Adrenal gland (tissue), 9 donors: ENCODE measurements at regions not wholly inside any gene's neighbourhood (a gene's known extent, or its start where the extent isn't known, plus 50 kb on each side); places are given as distances from the start of the nearest gene placed in this dataset.

Experiments
- DNase-seq, 7 donors: peaks; one replicate each; pipeline ENCODE4 v3.0.0-alpha.2; 2019 to 2020
- H3K27ac ChIP-seq, 5 donors: fragments of 200-600 bp; sonication (generic) in 4 of 5; 1 replicate in 3 of 5; 2 replicates in 2 of 5; pipeline versions ENCODE4 v1.5.1 to v1.8.0; 2016 to 2020; ENCODE audit warnings: mild to moderate bottlenecking in 1 of 5
- H3K27me3 ChIP-seq: fragments of 200-600 bp; 2 replicates; pipeline ENCODE4 v1.8.0; 2021
- H3K36me3 ChIP-seq, 2 donors: fragments of 200-600 bp; replicated peaks in 1 of 2; 1 replicate in 1 of 2; 2 replicates in 1 of 2; pipeline versions ENCODE4 v1.5.1 to v1.8.0; 2018 to 2022
- H3K4me1 ChIP-seq, 2 donors: fragments of 200-600 bp; replicated peaks in 1 of 2; 1 replicate in 1 of 2; 2 replicates in 1 of 2; pipeline versions ENCODE4 v1.5.1 to v1.8.0; 2018 to 2021
- H3K4me3 ChIP-seq, 4 donors: fragments of 200-600 bp; sonication (generic) in 3 of 4; one replicate each; pipeline ENCODE4 v1.5.1; 2016 to 2018
- H3K9me3 ChIP-seq, 3 donors: fragments of 200-600 bp; sonication (generic) in 1 of 3; replicated peaks in 1 of 3; 1 replicate in 2 of 3; 2 replicates in 1 of 3; pipeline versions ENCODE4 v1.5.1 to v1.8.0; 2016 to 2021
- CTCF ChIP-seq, 6 experiments: fragments of 450-650 bp in 4 of 6; fragments of 200-600 bp in 2 of 6; sonication (generic) in 1 of 6; IDR thresholded peaks; 1 replicate in 5 of 6; 2 replicates in 1 of 6; pipeline versions ENCODE4 v1.5.1 to v1.8.0; 2016 to 2021; ENCODE audit warnings: antibody characterized with exemption in 6 of 6, mild to moderate bottlenecking in 2 of 6, moderate library complexity in 1 of 6
- POLR2A ChIP-seq, 2 donors: fragments of 450-650 bp; IDR thresholded peaks; one replicate each; pipeline ENCODE4 v1.6.1; 2017; ENCODE audit warnings: antibody characterized with exemption in 2 of 2, mild to moderate bottlenecking in 2 of 2, moderate library complexity in 1 of 2
- whole genome bisulfite sequencing, 4 donors: extraction: QIAGEN DNeasy Blood & Tissue Kit in 2 of 4; methylation state at CpG; one replicate each; pipeline versions ENCODE4 v1.1.5 to v1.1.7; 2013 to 2017; 5-methylcytosine and 5-hydroxymethylcytosine counted together
- intact Hi-C, 2 donors: fragments of 100-400 bp; cut with DNase I; formaldehyde crosslinking; loops; one replicate each; pipeline versions ENCODE4 v1.14.1 to v1.15.0; 2022 to 2023
- donor health status: healthy with polysubstance abuse.
- donor health status: Bipolar disorder and iron deficiency.
- donor health status: DM: yes; HTN: yes; CAD: no.
- donor health status: DM: no; HTN: no; CAD: no.
- donor health status: DM: no; HTN: no; CAD: no.

GRCh38 chr17:73958453-73958852, 245.0 kb upstream of the RPL38 start:
- 69 to 86% (median 78%) methylated on average over 4 of the region's 4 CpGs for WGBS, 4 donors
- H3K4me1 ChIP-seq, result no peaks in the 10 kb centered on the region
- intact Hi-C loops, result loop anchor here in 1 of 2 donors (10.0 kb wide), 1 partner anchor 524 kb away; no protein-coding TSS in a partner anchor

DNA sequence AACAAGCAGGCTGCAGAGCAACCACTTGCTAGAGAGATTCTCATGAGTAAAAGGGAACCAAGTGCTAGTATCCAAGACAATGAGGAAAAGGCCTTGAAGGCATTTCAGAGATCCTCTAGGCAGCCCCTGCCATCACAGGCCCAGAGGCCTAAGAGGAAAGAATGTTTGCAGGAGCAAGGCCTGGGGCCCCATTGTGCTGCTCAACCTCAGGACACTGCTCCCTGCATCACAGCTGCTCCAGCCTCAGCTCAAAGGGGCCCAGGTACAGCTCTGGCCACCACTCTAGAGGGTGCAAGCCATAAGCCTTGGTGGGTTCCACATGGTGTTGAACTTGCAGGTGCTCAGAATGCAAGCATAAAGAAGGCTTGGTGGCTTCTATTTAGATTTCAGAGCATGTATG, 243.0 kb upstream of the RPL38 start:
- no peaks in the 10 kb centered on the region for H3K4me1 ChIP-seq
- intact Hi-C loops, result no loop called here
- no peak overlapping the region for H3K4me3 ChIP-seq
- H3K27me3 ChIP-seq, result no peaks in the 10 kb centered on the region
- H3K27ac ChIP-seq, result no peak overlapping the region
- no peak for DNase-seq
- no peaks in the 10 kb centered on the region for H3K36me3 ChIP-seq
- H3K9me3 ChIP-seq, result no peaks in the 10 kb centered on the region
- no peak for TF ChIP-seq POLR2A (IDR thresholded peaks at IDR 0.05)
- no peak for TF ChIP-seq CTCF (IDR thresholded peaks at IDR 0.05)

More at GRCh38 chr17:73958453-73958852, 245.0 kb upstream of the RPL38 start:
- Histone ChIP-seq H3K27ac (no peak overlapping the region), H3K4me3 (no peak overlapping the region), H3K9me3 (no peaks in the 10 kb centered on the region), H3K27me3 (peaks cover 4% of the 10 kb centered on the region), H3K36me3 (no peaks in the 10 kb centered on the region)
- DNase-seq, result no peak
- TF ChIP-seq POLR2A (IDR thresholded peaks at IDR 0.05), result no peak

GRCh38 chr17:73962308-73962707, 241.2 kb upstream of the RPL38 start:
- Histone ChIP-seq H3K27me3 (no peaks in the 10 kb centered on the region), H3K9me3 (no peaks in the 10 kb centered on the region), H3K36me3 (no peaks in the 10 kb centered on the region), H3K27ac (no peak overlapping the region), H3K4me1 (no peaks in the 10 kb centered on the region), H3K4me3 (no peak overlapping the region)
- TF ChIP-seq POLR2A (IDR thresholded peaks at IDR 0.05), result no peak
- intact Hi-C loops, result no loop called here
- no peak for DNase-seq
- WGBS, 4 donors, result 38 to 69% (median 55%) methylated on average over 2 of the region's 2 CpGs

GRCh38 chr17:73968680-73969079, 234.8 kb upstream of the RPL38 start:
- no peak for DNase-seq
- H3K27me3 ChIP-seq, result no peaks in the 10 kb centered on the region
- intact Hi-C loops, result no loop called here
- no peaks in the 10 kb centered on the region for H3K9me3 ChIP-seq
- WGBS, 4 donors, result 63 to 75% (median 68%) methylated on average over 3 of the region's 3 CpGs
- no peak for TF ChIP-seq CTCF (IDR thresholded peaks at IDR 0.05)
- TF ChIP-seq POLR2A (IDR thresholded peaks at IDR 0.05), result no peak
- H3K36me3 ChIP-seq, result no peaks in the 10 kb centered on the region
- H3K4me1 ChIP-seq, result no peaks in the 10 kb centered on the region
- no peak overlapping the region for H3K4me3 ChIP-seq
- H3K27ac ChIP-seq, result no peak overlapping the region

DNA sequence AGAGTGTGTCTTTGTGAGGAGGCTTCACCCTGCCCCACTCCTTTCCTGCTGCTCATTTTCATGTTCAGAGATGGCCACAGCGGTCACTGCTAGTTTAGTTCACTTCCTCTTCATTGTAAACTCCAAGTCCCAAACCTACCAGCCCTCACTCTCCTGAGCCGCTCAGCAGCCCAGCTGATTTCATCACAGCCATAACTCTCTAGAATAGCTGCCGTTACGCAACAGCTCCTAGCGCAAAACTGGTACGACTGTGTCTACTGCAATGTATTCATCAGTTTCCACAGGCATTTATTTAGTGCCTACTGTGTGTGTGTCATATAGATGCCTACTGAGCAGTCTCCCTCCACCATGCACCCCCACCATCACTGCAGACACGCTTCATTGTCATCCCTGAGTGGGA, 233.5 kb upstream of the RPL38 start:
- H3K36me3 ChIP-seq, result no peaks in the 10 kb centered on the region
- DNase-seq, result peak in 6 of 7 donors; percentile 18 to 59 (median 43)
- intact Hi-C loops, result no loop called here
- no peaks in the 10 kb centered on the region for H3K4me1 ChIP-seq
- H3K9me3 ChIP-seq, result no peaks in the 10 kb centered on the region
- no peaks in the 10 kb centered on the region for H3K27me3 ChIP-seq
- WGBS, 4 donors, result 63 to 75% (median 68%) methylated on average over 7 of the region's 7 CpGs
- TF ChIP-seq POLR2A (IDR thresholded peaks at IDR 0.05), result no peak
- no peak overlapping the region for H3K4me3 ChIP-seq
- no peak overlapping the region for H3K27ac ChIP-seq

- no peak for TF ChIP-seq CTCF (IDR thresholded peaks at IDR 0.05)
- no peak for TF ChIP-seq POLR2A (IDR thresholded peaks at IDR 0.05)
- intact Hi-C loops, result no loop called here
- no peaks in the 10 kb centered on the region for H3K4me1 ChIP-seq
- no peak overlapping the region for H3K4me3 ChIP-seq
- no peaks in the 10 kb centered on the region for H3K36me3 ChIP-seq
- 69 to 86% (median 82%) methylated on average over 4 of the region's 4 CpGs for WGBS, 4 donors
- H3K27me3 ChIP-seq, result no peaks in the 10 kb centered on the region
- no peak for DNase-seq
- H3K9me3 ChIP-seq, result no peaks in the 10 kb centered on the region
- no peak overlapping the region for H3K27ac ChIP-seq
Measured at GRCh38 chr17:73971127-73971526, 232.4 kb upstream of the RPL38 start.
